ENCODE measurements at regions not wholly inside any gene's neighbourhood (a gene's known extent, or its start where the extent isn't known, plus 50 kb on each side); places are given as distances from the start of the nearest gene placed in this dataset.
"Not testable (repeated sequence)": the region's sequence is repeated elsewhere in the genome, so short reads cannot be mapped to it uniquely, and the experiment has no call there.

DNA sequence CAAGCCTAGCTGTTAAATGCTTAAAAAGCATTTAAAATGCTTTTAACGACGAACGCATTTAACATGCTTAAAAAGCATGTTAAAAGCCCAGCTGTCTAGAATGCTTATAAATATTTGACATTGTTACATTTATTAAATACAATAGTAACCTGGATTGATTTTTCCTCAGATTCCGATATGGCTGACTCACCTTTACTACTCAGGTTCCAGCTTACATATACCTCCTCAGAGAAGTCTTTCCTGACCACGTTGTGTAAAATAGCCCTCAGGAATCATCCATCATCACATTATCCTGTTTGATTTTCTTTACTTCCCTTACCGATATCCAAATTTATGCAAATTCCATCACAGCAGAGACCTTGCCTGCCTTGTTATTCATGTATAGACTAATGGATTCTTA, 51.4 kb downstream of the SLC41A2 start:
- Mint-ChIP-seq H3K27me3 (ENCODE audit: unreplicated experiment) (no peaks in the 10 kb centered on the region), H3K4me1 (ENCODE audit: low read depth, unreplicated experiment) (peaks cover 34% of the 10 kb centered on the region), H3K4me3 (ENCODE audit: low read depth, unreplicated experiment) (no peak overlapping the region), H3K9me3 (ENCODE audit: low read depth, unreplicated experiment) (no peaks in the 10 kb centered on the region), H3K36me3 (ENCODE audit: insufficient read depth, unreplicated experiment) (no peaks in the 10 kb centered on the region), H3K27ac (ENCODE audit: unreplicated experiment) (no peak overlapping the region)
- intact Hi-C loops (cut with micrococcal nuclease; ENCODE audit: unreplicated experiment) = no loop called here
- no peak for DNase-seq
- BruUV-seq (replicated peaks) = no TSS peak
- CTCF ChIA-PET = no interaction called here
- TF ChIP-seq, protein P1, sequence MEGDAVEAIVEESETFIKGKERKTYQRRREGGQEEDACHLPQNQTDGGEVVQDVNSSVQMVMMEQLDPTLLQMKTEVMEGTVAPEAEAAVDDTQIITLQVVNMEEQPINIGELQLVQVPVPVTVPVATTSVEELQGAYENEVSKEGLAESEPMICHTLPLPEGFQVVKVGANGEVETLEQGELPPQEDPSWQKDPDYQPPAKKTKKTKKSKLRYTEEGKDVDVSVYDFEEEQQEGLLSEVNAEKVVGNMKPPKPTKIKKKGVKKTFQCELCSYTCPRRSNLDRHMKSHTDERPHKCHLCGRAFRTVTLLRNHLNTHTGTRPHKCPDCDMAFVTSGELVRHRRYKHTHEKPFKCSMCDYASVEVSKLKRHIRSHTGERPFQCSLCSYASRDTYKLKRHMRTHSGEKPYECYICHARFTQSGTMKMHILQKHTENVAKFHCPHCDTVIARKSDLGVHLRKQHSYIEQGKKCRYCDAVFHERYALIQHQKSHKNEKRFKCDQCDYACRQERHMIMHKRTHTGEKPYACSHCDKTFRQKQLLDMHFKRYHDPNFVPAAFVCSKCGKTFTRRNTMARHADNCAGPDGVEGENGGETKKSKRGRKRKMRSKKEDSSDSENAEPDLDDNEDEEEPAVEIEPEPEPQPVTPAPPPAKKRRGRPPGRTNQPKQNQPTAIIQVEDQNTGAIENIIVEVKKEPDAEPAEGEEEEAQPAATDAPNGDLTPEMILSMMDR (IDR thresholded peaks at IDR 0.05; ENCODE audit: unreplicated experiment) = no peak

DNA sequence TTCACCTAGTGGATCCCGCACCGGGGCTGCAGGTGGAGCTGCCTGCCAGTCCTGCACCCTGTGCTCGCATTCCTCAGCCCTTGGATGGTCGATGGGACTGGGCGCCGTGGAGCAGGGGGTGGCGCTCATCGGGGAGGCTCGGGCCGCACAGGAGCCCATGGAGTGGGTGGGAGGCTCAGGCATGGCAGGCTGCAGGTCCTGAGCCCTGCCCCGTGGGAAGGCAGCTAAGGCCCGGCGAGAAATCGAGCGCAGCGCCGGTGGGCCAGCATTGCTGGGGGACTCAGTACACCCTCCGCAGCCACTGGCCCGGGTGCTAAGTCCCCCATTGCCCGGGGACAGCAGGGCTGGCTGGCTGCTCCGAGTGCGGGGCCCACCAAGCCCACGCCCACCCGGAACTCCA, 52.6 kb downstream of the SLC41A2 start:
- CTCF ChIA-PET; H3K27me3 Mint-ChIP-seq (ENCODE audit: unreplicated experiment); H3K36me3 Mint-ChIP-seq (ENCODE audit: insufficient read depth, unreplicated experiment); BruUV-seq (replicated peaks); intact Hi-C loops (cut with micrococcal nuclease; ENCODE audit: unreplicated experiment); H3K9me3 Mint-ChIP-seq (ENCODE audit: low read depth, unreplicated experiment); DNase-seq; H3K4me3 Mint-ChIP-seq (ENCODE audit: low read depth, unreplicated experiment); H3K27ac Mint-ChIP-seq (ENCODE audit: unreplicated experiment): not testable (repeated sequence)
- H3K4me1 Mint-ChIP-seq (ENCODE audit: low read depth, unreplicated experiment) = peaks cover 34% of the 10 kb centered on the region

DNA sequence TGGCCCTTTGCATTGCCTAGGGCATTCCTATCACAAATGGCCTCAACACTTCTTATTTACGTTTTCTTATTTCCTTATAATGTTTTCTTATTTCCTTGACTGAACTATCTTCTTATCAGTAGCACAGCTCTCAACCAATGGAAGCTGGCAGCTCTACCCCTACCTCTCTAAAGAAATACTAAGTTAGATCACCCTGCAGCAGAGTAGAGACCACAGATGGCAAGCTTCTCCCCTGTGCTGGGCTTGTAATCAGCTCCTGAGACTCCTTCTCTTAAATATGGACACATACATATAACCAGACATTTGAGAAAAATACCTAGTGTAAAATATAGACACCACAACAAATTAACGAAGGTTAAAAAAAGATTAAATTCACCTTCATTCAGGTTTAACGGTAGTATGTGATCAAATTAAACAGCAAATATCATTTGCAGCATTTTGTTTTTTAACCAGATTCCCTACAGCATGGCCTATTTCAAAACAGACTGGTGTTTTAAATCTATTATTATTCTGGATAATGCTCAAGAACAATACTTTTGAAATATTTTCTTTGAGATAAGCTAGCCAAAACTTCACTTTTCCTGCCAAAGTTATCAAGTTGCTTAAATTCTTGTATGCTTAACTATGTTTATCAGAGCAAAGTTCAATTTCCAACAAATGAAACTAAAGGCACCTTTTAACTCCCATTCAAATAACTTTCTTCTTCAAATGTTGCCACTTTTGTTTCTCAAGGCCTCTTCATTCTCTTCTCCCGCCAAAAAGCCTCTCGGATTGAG, 54.3 kb downstream of the SLC41A2 start:
- TF ChIP-seq, protein P1 (IDR thresholded peaks at IDR 0.05; ENCODE audit: unreplicated experiment) = no peak
- CTCF ChIA-PET = no interaction called here
- no peaks in the 10 kb centered on the region for H3K27me3 Mint-ChIP-seq (ENCODE audit: unreplicated experiment)
- H3K4me3 Mint-ChIP-seq (ENCODE audit: low read depth, unreplicated experiment) = no peak overlapping the region
- intact Hi-C loops (cut with micrococcal nuclease; ENCODE audit: unreplicated experiment) = no loop called here
- no TSS peak for BruUV-seq (replicated peaks)
- no peaks in the 10 kb centered on the region for H3K9me3 Mint-ChIP-seq (ENCODE audit: low read depth, unreplicated experiment)
- H3K27ac Mint-ChIP-seq (ENCODE audit: unreplicated experiment) = no peak overlapping the region
- H3K36me3 Mint-ChIP-seq (ENCODE audit: insufficient read depth, unreplicated experiment) = no peaks in the 10 kb centered on the region
- H3K4me1 Mint-ChIP-seq (ENCODE audit: low read depth, unreplicated experiment) = peaks cover 34% of the 10 kb centered on the region
- no peak for DNase-seq

DNA sequence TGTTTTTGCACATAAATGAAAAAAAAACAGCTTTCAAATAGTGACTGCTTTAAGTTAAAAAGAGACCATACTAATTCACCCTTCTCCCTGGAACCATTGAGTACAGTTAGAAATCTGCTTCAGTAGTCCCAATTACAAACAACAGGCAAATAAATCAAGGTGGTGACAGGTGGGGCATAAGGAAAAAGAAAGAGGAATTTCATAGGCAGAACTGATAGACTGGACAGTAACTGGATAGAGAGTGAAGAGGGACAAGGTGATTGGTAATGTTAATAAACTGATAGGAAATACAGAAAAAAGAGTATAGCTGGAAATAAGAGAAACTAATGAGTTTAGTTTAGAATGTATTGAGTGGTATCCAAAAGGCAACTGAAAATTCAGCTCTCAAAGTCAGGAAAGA, 56.0 kb downstream of the SLC41A2 start:
- intact Hi-C loops (cut with micrococcal nuclease; ENCODE audit: unreplicated experiment) = no loop called here
- Mint-ChIP-seq H3K4me3 (ENCODE audit: low read depth, unreplicated experiment) (no peak overlapping the region), H3K27ac (ENCODE audit: unreplicated experiment) (no peak overlapping the region), H3K4me1 (ENCODE audit: low read depth, unreplicated experiment) (peaks cover 32% of the 10 kb centered on the region), H3K36me3 (ENCODE audit: insufficient read depth, unreplicated experiment) (no peaks in the 10 kb centered on the region), H3K27me3 (ENCODE audit: unreplicated experiment) (no peaks in the 10 kb centered on the region), H3K9me3 (ENCODE audit: low read depth, unreplicated experiment) (no peaks in the 10 kb centered on the region)
- CTCF ChIA-PET = no interaction called here
- no peak for DNase-seq
- BruUV-seq (replicated peaks) = no TSS peak
- TF ChIP-seq, protein P1 (IDR thresholded peaks at IDR 0.05; ENCODE audit: unreplicated experiment) = no peak

DNA sequence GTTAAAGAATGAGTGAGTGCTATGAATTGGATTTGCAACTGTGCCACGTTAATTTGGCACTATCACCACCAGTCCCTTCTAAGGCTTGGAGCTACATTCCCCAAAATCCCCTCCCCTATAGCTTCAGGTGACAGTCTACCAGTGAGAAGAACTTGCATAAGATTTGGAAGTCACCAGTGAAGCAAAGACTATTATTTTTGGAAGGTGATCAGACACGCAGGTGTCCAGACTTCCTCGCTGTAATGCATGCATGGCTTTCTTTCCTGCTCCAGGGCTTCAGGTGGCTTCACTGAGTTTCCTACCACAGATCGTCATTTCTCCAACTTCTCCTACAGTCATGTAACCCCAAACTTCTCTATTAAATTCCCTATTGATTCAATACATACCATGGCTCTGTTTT, 61.4 kb downstream of the SLC41A2 start:
- Mint-ChIP-seq H3K36me3 (ENCODE audit: insufficient read depth, unreplicated experiment) (no peaks in the 10 kb centered on the region), H3K4me3 (ENCODE audit: low read depth, unreplicated experiment) (no peak overlapping the region), H3K27ac (ENCODE audit: unreplicated experiment) (no peak overlapping the region), H3K27me3 (ENCODE audit: unreplicated experiment) (no peaks in the 10 kb centered on the region), H3K9me3 (ENCODE audit: low read depth, unreplicated experiment) (no peaks in the 10 kb centered on the region), H3K4me1 (ENCODE audit: low read depth, unreplicated experiment) (peaks cover 17% of the 10 kb centered on the region)
- DNase-seq = no peak
- TF ChIP-seq, protein P1 (IDR thresholded peaks at IDR 0.05; ENCODE audit: unreplicated experiment) = no peak
- CTCF ChIA-PET = interaction anchor here (0.7 kb wide), 1 partner anchor 515 kb away, joined by 4 read pairs; no protein-coding TSS in a partner anchor
- no TSS peak for BruUV-seq (replicated peaks)
- intact Hi-C loops (cut with micrococcal nuclease; ENCODE audit: unreplicated experiment) = loop anchor here (5.0 kb wide), 1 partner anchor 61 kb away; the partner anchor contains the start of gene SLC41A2
